Breast epithelium (tissue), 3 donors: ENCODE measurements at regions not wholly inside any gene's neighbourhood (a gene's known extent, or its start where the extent isn't known, plus 50 kb on each side); places are given as distances from the start of the nearest gene placed in this dataset.

Experiments used
- POLR2A ChIP-seq: fragments of 450-650 bp; IDR thresholded peaks from one replicate; pipeline ENCODE4 v1.6.1; 2016; ENCODE audit warnings: antibody characterized with exemption, mild to moderate bottlenecking, moderate library complexity
- TF ChIP-seq, protein P1 (sequence below), 3 donors: fragments of 450-650 bp; IDR thresholded peaks; one replicate each; pipeline ENCODE4 v1.5.1; 2016 to 2017; ENCODE audit warnings: antibody characterized with exemption in 3 of 3, mild to moderate bottlenecking in 3 of 3, moderate library complexity in 3 of 3

DNA sequence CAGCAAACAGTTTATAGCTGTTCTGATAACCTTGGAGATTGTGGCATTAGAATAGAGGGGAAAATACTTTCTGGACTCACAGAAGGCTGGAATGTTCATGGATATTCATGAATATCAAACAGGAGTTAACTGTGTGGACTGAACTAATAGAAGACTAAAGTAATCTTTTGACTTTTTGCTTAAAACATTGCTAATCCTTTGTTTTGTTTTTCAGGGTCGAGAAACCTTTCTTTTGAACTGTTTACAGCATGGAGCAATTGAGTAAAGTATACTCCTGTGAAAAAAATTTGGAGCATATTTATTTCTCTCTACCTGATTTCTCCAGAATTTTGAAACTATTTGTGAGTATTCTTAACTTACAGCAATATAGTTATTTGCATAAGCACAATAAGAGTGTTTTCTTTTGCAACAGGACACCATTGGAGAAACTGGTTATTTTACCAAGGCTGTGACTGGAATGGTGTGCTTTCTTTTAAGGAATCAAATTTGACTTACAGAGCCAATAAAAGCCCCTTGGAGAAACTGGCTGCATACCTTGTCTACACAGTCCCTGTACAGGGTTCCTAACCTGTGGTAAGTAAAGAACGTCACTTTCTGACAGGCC, 821.6 kb downstream of the TBC1D22A start:
- TF ChIP-seq, protein P1, sequence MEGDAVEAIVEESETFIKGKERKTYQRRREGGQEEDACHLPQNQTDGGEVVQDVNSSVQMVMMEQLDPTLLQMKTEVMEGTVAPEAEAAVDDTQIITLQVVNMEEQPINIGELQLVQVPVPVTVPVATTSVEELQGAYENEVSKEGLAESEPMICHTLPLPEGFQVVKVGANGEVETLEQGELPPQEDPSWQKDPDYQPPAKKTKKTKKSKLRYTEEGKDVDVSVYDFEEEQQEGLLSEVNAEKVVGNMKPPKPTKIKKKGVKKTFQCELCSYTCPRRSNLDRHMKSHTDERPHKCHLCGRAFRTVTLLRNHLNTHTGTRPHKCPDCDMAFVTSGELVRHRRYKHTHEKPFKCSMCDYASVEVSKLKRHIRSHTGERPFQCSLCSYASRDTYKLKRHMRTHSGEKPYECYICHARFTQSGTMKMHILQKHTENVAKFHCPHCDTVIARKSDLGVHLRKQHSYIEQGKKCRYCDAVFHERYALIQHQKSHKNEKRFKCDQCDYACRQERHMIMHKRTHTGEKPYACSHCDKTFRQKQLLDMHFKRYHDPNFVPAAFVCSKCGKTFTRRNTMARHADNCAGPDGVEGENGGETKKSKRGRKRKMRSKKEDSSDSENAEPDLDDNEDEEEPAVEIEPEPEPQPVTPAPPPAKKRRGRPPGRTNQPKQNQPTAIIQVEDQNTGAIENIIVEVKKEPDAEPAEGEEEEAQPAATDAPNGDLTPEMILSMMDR (IDR thresholded peaks at IDR 0.05) = no peak
- no peak for TF ChIP-seq POLR2A
